CD8-positive, alpha-beta memory T cell (primary cell): ENCODE measurements at regions not wholly inside any gene's neighbourhood (a gene's known extent, or its start where the extent isn't known, plus 50 kb on each side); places are given as distances from the start of the nearest gene placed in this dataset.

ENCODE experiments used
- CTCF ChIA-PET: fragments of 350-600 bp; sonication (Branson Sonifier 250); formaldehyde crosslinking; loops from one replicate; lab custom pipeline; 2021; ENCODE audit warnings: antibody characterized with exemption; lab: Charles Lee
- POLR2A ChIA-PET: fragments of 350-600 bp; sonication (Branson Sonifier 250); formaldehyde crosslinking; loops from one replicate; lab custom pipeline; 2021; ENCODE audit warnings: antibody characterized with exemption; lab: Charles Lee
- DNase-seq, 5 donors: peaks; one replicate each; pipeline versions ENCODE4 v3.0.0 to v3.0.0-alpha.2; 2020 to 2022; ENCODE audit warnings: mixed read lengths in 1 of 5
- H3K27ac ChIP-seq: one replicate; pipeline ENCODE4 v1.7.0; 2013; ENCODE audit warnings: low read depth, mild to moderate bottlenecking, low read length, moderate library complexity
- H3K27me3 ChIP-seq: 2 replicates; pipeline ENCODE4 v1.7.0; 2013; ENCODE audit warnings: low read length, mild to moderate bottlenecking; ENCODE audit not compliant: insufficient read depth, poor library complexity, severe bottlenecking
- H3K36me3 ChIP-seq: 2 replicates; pipeline ENCODE4 v1.7.0; 2013; ENCODE audit warnings: mild to moderate bottlenecking, low read length, moderate library complexity; ENCODE audit not compliant: insufficient read depth
- H3K4me1 ChIP-seq: 2 replicates; pipeline ENCODE4 v1.7.0; 2013; ENCODE audit warnings: mild to moderate bottlenecking, low read length, moderate library complexity; ENCODE audit not compliant: insufficient read depth
- H3K4me3 ChIP-seq: 2 replicates; pipeline ENCODE4 v1.7.0; 2013; ENCODE audit warnings: mild to moderate bottlenecking, low read length
- H3K9me3 ChIP-seq: 2 replicates; pipeline ENCODE4 v1.7.0; 2013; ENCODE audit warnings: mild to moderate bottlenecking, low read length
- H3K27ac Mint-ChIP-seq, 8 donors: one replicate each; pipeline ENCODE4 v1.8.0; 2020 to 2021; ENCODE audit warnings: mixed read lengths in 8 of 8, mild to moderate bottlenecking in 6 of 8, inconsistent platforms in 3 of 8, moderate library complexity in 3 of 8
- H3K27me3 Mint-ChIP-seq, 2 donors: one replicate each; pipeline ENCODE4 v1.8.0; 2020 to 2021; ENCODE audit warnings: mixed read lengths in 2 of 2, mild to moderate bottlenecking in 1 of 2, moderate library complexity in 1 of 2
- H3K36me3 Mint-ChIP-seq, 3 donors: one replicate each; pipeline ENCODE4 v1.8.0; 2020 to 2021; ENCODE audit warnings: mixed read lengths in 3 of 3, inconsistent platforms in 1 of 3, mild to moderate bottlenecking in 1 of 3
- H3K4me1 Mint-ChIP-seq, 3 donors: one replicate each; pipeline ENCODE4 v1.8.0; 2020 to 2021; ENCODE audit warnings: mixed read lengths in 3 of 3, inconsistent platforms in 1 of 3, mild to moderate bottlenecking in 1 of 3
- H3K4me3 Mint-ChIP-seq, 7 donors: one replicate each; pipeline ENCODE4 v1.8.0; 2020 to 2021; ENCODE audit warnings: mixed read lengths in 7 of 7, mild to moderate bottlenecking in 6 of 7, moderate library complexity in 4 of 7, inconsistent platforms in 2 of 7
- H3K9me3 Mint-ChIP-seq, 5 donors: one replicate each; pipeline ENCODE4 v1.8.0; 2020 to 2022; ENCODE audit warnings: mixed read lengths in 5 of 5, mild to moderate bottlenecking in 3 of 5, moderate library complexity in 2 of 5, inconsistent platforms in 1 of 5

- H3K36me3 Mint-ChIP-seq, result no peaks in the 10 kb centered on the region
- peaks cover 0 to 2% of the 10 kb centered on the region in 2 donors for H3K27me3 Mint-ChIP-seq
- no peaks in the 10 kb centered on the region for H3K4me1 Mint-ChIP-seq
- no peak overlapping the region for H3K4me3 ChIP-seq
- ChIA-PET CTCF (no interaction called here), POLR2A (no interaction called here)
- DNase-seq, result no peak
- no peak overlapping the region for H3K4me3 Mint-ChIP-seq
- no peaks in the 10 kb centered on the region for H3K27me3 ChIP-seq
- no peak overlapping the region for H3K27ac ChIP-seq
- no peaks in the 10 kb centered on the region for H3K4me1 ChIP-seq
- H3K9me3 ChIP-seq, result no peaks in the 10 kb centered on the region
- no peak overlapping the region for H3K27ac Mint-ChIP-seq
- H3K36me3 ChIP-seq, result no peaks in the 10 kb centered on the region
- peaks cover 0 to 4% (median 3%) of the 10 kb centered on the region in 5 donors for H3K9me3 Mint-ChIP-seq
Measured at GRCh38 chr18:55651236-55651635, 63.2 kb upstream of the TCF4 start.

- H3K4me3 Mint-ChIP-seq, result no peak overlapping the region
- POLR2A ChIA-PET, result no interaction called here
- peaks cover 0 to 4% (median 3%) of the 10 kb centered on the region in 5 donors for H3K9me3 Mint-ChIP-seq
Measured at GRCh38 chr18:55650363-55650870, 62.4 kb upstream of the TCF4 start.

GRCh38 chr18:55647331-55647730, 59.3 kb upstream of the TCF4 start:
- peaks cover 0 to 3% (median 3%) of the 10 kb centered on the region in 5 donors for H3K9me3 Mint-ChIP-seq
- POLR2A ChIA-PET, result no interaction called here
- no peak for DNase-seq

More at GRCh38 chr18:55650363-55650870, 62.4 kb upstream of the TCF4 start:
- CTCF ChIA-PET, result no interaction called here
- Mint-ChIP-seq H3K4me1 (no peaks in the 10 kb centered on the region), H3K27me3 (peaks cover 0 to 2% of the 10 kb centered on the region in 2 donors), H3K27ac (no peak overlapping the region), H3K36me3 (no peaks in the 10 kb centered on the region)
- H3K36me3 ChIP-seq, result no peaks in the 10 kb centered on the region
- DNase-seq, result no peak
- H3K27me3 ChIP-seq, result no peaks in the 10 kb centered on the region
- H3K4me1 ChIP-seq, result no peaks in the 10 kb centered on the region
- no peak overlapping the region for H3K4me3 ChIP-seq
- H3K27ac ChIP-seq, result no peak overlapping the region
- no peaks in the 10 kb centered on the region for H3K9me3 ChIP-seq

GRCh38 chr18:55642191-55642590, 54.2 kb upstream of the TCF4 start:
- no peaks in the 10 kb centered on the region for H3K36me3 Mint-ChIP-seq
- ChIA-PET CTCF (no interaction called here), POLR2A (no interaction called here)

More at GRCh38 chr18:55647331-55647730, 59.3 kb upstream of the TCF4 start:
- no peaks in the 10 kb centered on the region for H3K36me3 ChIP-seq
- Mint-ChIP-seq H3K36me3 (no peaks in the 10 kb centered on the region), H3K4me3 (no peak overlapping the region), H3K4me1 (no peaks in the 10 kb centered on the region), H3K27ac (no peak overlapping the region), H3K27me3 (peaks cover 0 to 2% of the 10 kb centered on the region in 2 donors)
- H3K9me3 ChIP-seq, result no peaks in the 10 kb centered on the region
- H3K4me1 ChIP-seq, result no peaks in the 10 kb centered on the region
- H3K27ac ChIP-seq, result no peak overlapping the region
- CTCF ChIA-PET, result no interaction called here
- no peaks in the 10 kb centered on the region for H3K27me3 ChIP-seq
- H3K4me3 ChIP-seq, result no peak overlapping the region

GRCh38 chr18:55641486-55641885, 53.5 kb upstream of the TCF4 start:
- no peak overlapping the region for H3K27ac Mint-ChIP-seq
- ChIA-PET CTCF (no interaction called here), POLR2A (no interaction called here)
- Histone ChIP-seq H3K36me3 (no peaks in the 10 kb centered on the region), H3K27ac (no peak overlapping the region), H3K9me3 (no peaks in the 10 kb centered on the region), H3K4me3 (no peak overlapping the region), H3K4me1 (no peaks in the 10 kb centered on the region), H3K27me3 (no peaks in the 10 kb centered on the region)
- peaks cover 0 to 13% (median 5%) of the 10 kb centered on the region in 5 donors for H3K9me3 Mint-ChIP-seq
- no peaks in the 10 kb centered on the region for H3K4me1 Mint-ChIP-seq
- no peaks in the 10 kb centered on the region for H3K36me3 Mint-ChIP-seq
- no peak overlapping the region for H3K4me3 Mint-ChIP-seq
- H3K27me3 Mint-ChIP-seq, result no peaks in the 10 kb centered on the region
- no peak for DNase-seq

More at GRCh38 chr18:55642191-55642590, 54.2 kb upstream of the TCF4 start:
- Histone ChIP-seq H3K27ac (no peak overlapping the region), H3K4me3 (no peak overlapping the region), H3K4me1 (no peaks in the 10 kb centered on the region), H3K36me3 (no peaks in the 10 kb centered on the region), H3K9me3 (no peaks in the 10 kb centered on the region), H3K27me3 (no peaks in the 10 kb centered on the region)
- no peaks in the 10 kb centered on the region for H3K27me3 Mint-ChIP-seq
- H3K9me3 Mint-ChIP-seq, result peaks cover 0 to 13% (median 5%) of the 10 kb centered on the region in 5 donors
- H3K4me3 Mint-ChIP-seq, result no peak overlapping the region
- DNase-seq, result no peak
- no peak overlapping the region for H3K27ac Mint-ChIP-seq
- H3K4me1 Mint-ChIP-seq, result no peaks in the 10 kb centered on the region
